Cardiac septum (tissue), 1 donor: ENCODE measurements at regions not wholly inside any gene's neighbourhood (a gene's known extent, or its start where the extent isn't known, plus 50 kb on each side); places are given as distances from the start of the nearest gene placed in this dataset.

Experiments
- DNase-seq: peaks from one replicate; pipeline ENCODE4 v3.0.0-alpha.2; 2020; ENCODE audit warnings: low spot score
- intact Hi-C: fragments of 100-400 bp; cut with DNase I; formaldehyde crosslinking; loops from one replicate; pipeline ENCODE4 v1.14.0; 2022
- donor health status: DM: no; HTN: no; CAD: no.

GRCh38 chr2:117127680-117128079, 686.8 kb upstream of the DDX18 start:
- intact Hi-C loops = no loop called here
- no peak for DNase-seq

- DNase-seq = no peak
- intact Hi-C loops = no loop called here
Observed at GRCh38 chr2:117128461-117128860, 686.0 kb upstream of the DDX18 start.

GRCh38 chr2:117137371-117137770, 677.1 kb upstream of the DDX18 start:
- intact Hi-C loops = no loop called here
- no peak for DNase-seq

- intact Hi-C loops = no loop called here
- DNase-seq = no peak
Observed at GRCh38 chr2:117169036-117169765, 645.3 kb upstream of the DDX18 start.

- intact Hi-C loops = no loop called here
- no peak for DNase-seq
Observed at GRCh38 chr2:117170897-117171296, 643.6 kb upstream of the DDX18 start.

- no peak for DNase-seq
- intact Hi-C loops = no loop called here
Observed at GRCh38 chr2:117179405-117179804, 635.1 kb upstream of the DDX18 start.

- intact Hi-C loops = no loop called here
Observed at GRCh38 chr2:117190856-117191559, 623.5 kb upstream of the DDX18 start.

GRCh38 chr2:117195381-117195780, 619.1 kb upstream of the DDX18 start:
- intact Hi-C loops = no loop called here
- DNase-seq = no peak

More at GRCh38 chr2:117190856-117191559, 623.5 kb upstream of the DDX18 start:
- no peak for DNase-seq

- intact Hi-C loops = no loop called here
Observed at GRCh38 chr2:117199511-117199910, 615.0 kb upstream of the DDX18 start.

GRCh38 chr2:117212562-117212961, 601.9 kb upstream of the DDX18 start:
- intact Hi-C loops = no loop called here

More at GRCh38 chr2:117199511-117199910, 615.0 kb upstream of the DDX18 start:
- no peak for DNase-seq

GRCh38 chr2:117217145-117217544, 597.3 kb upstream of the DDX18 start:
- no peak for DNase-seq

More at GRCh38 chr2:117212562-117212961, 601.9 kb upstream of the DDX18 start:
- no peak for DNase-seq

GRCh38 chr2:117222809-117223208, 591.7 kb upstream of the DDX18 start:
- DNase-seq = no peak
- intact Hi-C loops = no loop called here

More at GRCh38 chr2:117217145-117217544, 597.3 kb upstream of the DDX18 start:
- intact Hi-C loops = no loop called here

GRCh38 chr2:117232305-117232704, 582.2 kb upstream of the DDX18 start:
- intact Hi-C loops = no loop called here
- no peak for DNase-seq

- no peak for DNase-seq
- intact Hi-C loops = no loop called here
Observed at GRCh38 chr2:117257362-117257761, 557.1 kb upstream of the DDX18 start.

- no peak for DNase-seq
- intact Hi-C loops = no loop called here
Observed at GRCh38 chr2:117269574-117269973, 544.9 kb upstream of the DDX18 start.

- DNase-seq = no peak
- intact Hi-C loops = no loop called here
Observed at GRCh38 chr2:117271631-117272030, 542.9 kb upstream of the DDX18 start.

- intact Hi-C loops = no loop called here
- no peak for DNase-seq
Observed at GRCh38 chr2:117273009-117273671, 541.4 kb upstream of the DDX18 start.

- intact Hi-C loops = no loop called here
Observed at GRCh38 chr2:117293012-117293411, 521.5 kb upstream of the DDX18 start.

GRCh38 chr2:117299451-117299850, 515.0 kb upstream of the DDX18 start:
- no peak for DNase-seq
- intact Hi-C loops = no loop called here

More at GRCh38 chr2:117293012-117293411, 521.5 kb upstream of the DDX18 start:
- DNase-seq = no peak
